GM18499 (cell line): ENCODE measurements at regions not wholly inside any gene's neighbourhood (a gene's known extent, or its start where the extent isn't known, plus 50 kb on each side); places are given as distances from the start of the nearest gene placed in this dataset.

Experiments used
- ATAC-seq: cut with Tn5 transposase; IDR thresholded peaks from one replicate; pipeline ENCODE4 v1.9.1; 2021; ENCODE audit warnings: moderate number of reproducible peaks; ENCODE audit not compliant: insufficient read depth, unreplicated experiment

GRCh38 chr12:58503731-58504130 lies 416.6 kb downstream of the LRIG3 start:
- ATAC-seq = no peak

- ATAC-seq = no peak
Measured at GRCh38 chr12:58504143-58504938, 416.0 kb downstream of the LRIG3 start.

GRCh38 chr12:58509116-58509885 lies 411.0 kb downstream of the LRIG3 start:
- no peak for ATAC-seq

DNA sequence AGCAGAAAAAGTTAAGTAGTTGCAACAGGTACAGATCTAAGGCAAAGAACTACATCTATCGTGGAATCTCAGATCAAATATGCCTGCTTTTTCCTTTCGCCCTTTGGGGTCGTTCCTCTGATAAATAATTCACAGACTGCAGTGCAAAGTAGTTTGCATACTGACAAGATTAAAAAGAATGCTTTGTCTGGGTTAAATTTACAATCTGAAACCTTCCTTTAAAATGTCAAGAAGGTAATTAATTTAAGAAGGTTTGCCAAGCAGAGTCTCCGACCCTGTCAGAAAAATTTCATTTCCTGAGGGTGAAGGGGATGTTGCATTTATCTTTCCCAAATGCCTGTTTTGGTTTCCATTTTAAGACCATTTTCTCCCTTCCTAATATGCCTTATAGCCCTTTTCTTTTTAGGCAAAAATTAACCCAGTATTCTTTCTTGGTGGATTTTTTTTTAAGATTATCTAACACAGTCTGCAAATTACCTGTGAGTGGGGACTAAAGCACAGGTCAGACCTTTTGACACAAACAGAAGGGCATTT lies 406.9 kb downstream of the LRIG3 start:
- ATAC-seq = no peak

DNA sequence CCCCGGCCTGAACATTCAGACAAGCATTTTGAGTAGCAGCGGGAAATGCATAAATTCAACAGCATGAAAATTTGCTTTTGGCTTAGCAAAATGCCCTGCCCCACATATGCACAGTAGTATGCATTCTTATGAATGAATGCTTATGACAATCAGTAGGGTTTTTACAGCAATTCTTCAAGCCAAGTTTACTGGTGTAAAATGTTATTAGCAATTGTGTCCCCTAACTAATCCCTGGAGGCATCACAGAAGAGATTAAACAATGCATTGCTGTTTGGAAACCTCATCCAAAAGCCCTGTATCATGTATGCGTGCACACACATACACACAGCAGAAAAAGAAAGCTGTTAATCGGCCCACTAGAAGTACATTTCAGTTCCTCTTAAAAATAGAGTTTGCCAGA lies 406.5 kb downstream of the LRIG3 start:
- ATAC-seq = no peak

- no peak for ATAC-seq
Measured at GRCh38 chr12:58519839-58520238, 400.5 kb downstream of the LRIG3 start.

DNA sequence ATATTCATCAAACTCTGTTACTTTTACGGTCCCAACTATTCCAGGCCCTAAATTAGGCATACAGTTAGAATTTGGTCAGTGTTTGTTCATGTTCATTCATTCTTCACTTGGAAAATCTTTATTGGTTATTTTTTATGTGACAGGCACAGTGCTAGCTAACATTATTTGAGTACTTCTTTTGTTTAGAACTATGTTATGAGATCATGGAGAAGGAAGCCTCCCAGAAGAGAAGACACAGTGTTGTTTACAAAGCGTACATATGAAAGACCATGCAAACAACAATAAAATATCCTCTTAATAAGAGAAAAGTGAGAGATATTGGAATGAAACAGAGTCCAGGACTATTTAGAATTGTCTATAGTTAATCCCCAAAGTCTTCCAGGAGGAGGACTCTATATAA lies 399.2 kb downstream of the LRIG3 start:
- no peak for ATAC-seq

GRCh38 chr12:58521796-58522195 lies 398.5 kb downstream of the LRIG3 start:
- ATAC-seq = no peak

GRCh38 chr12:58523360-58523759 lies 396.9 kb downstream of the LRIG3 start:
- ATAC-seq = no peak

- no peak for ATAC-seq
Measured at GRCh38 chr12:58528271-58528670, 392.0 kb downstream of the LRIG3 start.

DNA sequence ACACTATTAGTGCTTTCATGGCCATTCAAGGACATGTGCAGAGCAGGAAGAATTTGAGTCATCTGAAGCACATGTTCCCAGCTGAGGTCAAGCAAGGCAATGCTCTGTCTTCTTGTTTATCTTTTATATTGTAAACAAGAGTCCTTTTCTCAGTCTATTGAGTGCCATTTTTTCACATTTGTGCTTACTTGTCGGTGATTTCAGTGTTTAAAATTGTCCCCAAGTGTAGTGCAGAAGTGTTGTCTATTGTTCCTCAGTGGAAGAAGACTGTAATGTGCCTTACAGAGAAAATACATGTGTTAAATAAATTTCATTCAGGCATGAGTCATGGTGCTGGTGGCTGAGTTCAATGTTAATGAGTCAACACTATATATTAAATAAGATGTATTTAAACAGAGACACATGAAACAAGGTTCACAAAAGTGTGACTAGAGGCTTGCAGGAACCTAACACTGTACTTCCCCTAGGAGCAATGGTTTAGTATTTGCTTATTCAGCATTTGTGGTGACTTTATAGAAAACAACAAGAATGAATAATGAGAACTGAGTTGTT lies 391.1 kb downstream of the LRIG3 start:
- no peak for ATAC-seq

GRCh38 chr12:58529897-58530741 lies 390.2 kb downstream of the LRIG3 start:
- ATAC-seq = no peak

GRCh38 chr12:58530742-58531062 lies 389.6 kb downstream of the LRIG3 start:
- ATAC-seq = no peak

DNA sequence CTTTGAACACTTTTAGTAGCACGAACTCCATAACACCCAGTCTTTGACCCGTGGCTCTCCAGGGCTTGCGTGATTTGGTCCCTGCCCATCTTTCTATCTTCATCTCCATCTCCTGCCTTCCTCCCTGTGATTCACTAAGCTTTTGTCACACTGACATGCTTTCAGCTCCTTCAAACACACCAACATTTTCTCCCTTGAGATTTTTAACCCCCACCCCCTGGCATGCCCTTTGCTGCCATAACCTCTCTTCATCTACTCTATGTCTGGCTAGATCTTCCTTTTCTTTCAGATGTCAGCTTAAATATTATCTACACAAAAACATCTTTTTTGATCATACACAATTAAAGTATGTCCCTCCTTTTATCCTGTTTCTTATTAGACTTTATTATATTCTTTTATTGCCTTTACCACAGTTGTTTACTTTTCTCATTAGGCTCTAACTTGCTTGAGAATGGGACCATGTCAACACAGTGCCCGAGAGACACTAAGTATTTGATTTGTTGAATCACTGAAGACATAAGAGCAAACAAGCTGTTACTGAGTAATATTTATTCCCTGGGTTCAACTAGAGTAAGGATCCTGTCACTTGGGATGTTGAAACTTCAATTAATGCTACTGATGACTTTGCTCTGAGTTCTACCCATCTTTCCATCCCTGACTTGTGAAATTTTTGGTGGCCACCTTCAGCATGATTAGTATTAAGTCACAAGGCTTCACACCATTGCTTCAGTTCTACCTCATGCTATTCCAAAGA lies 387.3 kb downstream of the LRIG3 start:
- ATAC-seq = no peak

- ATAC-seq = no peak
Measured at GRCh38 chr12:58533652-58534051, 386.7 kb downstream of the LRIG3 start.

DNA sequence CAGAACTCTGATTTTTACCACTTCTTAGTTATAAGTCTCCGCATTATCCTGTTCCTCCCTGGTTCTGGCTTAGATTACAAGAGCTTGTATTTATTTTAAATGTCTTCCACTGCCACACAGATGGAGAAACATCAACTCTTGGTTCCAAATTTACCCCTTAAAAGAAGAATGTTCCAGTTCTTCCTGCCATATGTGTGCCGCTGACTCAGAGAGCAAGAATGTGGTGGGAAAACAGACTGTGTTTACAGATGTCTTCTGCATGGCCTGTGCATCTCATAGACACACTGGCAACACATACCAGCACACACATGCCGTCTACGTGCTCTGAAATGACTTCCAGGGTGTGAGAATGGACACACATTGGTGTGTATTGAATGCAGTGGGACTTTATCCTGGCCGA lies 383.0 kb downstream of the LRIG3 start:
- no peak for ATAC-seq

DNA sequence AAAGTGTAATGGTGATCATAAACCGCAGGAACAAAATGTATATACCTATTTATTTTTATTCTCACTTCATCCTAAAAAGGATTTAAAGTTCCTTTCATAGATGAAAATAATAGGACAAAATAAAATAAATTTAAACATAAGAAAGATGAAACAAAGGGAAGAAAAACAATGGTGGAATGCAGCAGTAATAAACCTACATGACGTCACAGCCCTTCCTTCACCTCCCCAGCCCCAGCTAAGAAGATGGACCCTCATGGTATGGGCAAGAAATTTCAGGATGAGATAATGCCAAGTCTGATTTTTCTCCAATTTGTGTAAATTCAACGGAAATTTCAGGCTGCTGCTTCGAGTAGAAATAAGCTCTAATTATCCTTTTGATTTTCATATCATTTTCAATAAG lies 381.0 kb downstream of the LRIG3 start:
- no peak for ATAC-seq

- ATAC-seq = peak; percentile 73
Measured at GRCh38 chr12:58540480-58541299, 379.6 kb downstream of the LRIG3 start.

DNA sequence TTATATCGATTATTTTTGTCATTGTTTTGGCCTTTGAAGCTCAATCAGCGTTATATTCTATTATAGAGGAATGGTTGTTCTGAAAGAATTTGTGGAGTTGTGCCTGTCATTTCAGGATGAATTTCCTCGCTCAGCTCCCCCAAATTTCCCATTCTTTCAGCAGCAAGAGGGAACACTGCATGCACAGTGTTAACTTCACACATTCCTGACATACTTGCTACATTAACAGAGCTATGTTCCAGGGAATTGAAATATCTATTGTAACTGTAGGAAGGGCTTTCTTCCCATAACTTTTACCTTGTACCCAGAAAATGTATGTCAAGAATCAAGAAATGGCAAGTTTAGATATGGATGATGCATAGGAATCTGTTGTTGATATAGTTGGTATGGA lies 379.0 kb downstream of the LRIG3 start:
- ATAC-seq = no peak
